A549 (cell line): ENCODE measurements at regions not wholly inside any gene's neighbourhood (a gene's known extent, or its start where the extent isn't known, plus 50 kb on each side); places are given as distances from the start of the nearest gene placed in this dataset.

ENCODE experiments used
- CTCF ChIP-seq: fragments of >200 bp; sonication (Bioruptor Twin); formaldehyde crosslinking; IDR thresholded peaks from 3 replicates; pipeline ENCODE4 v1.5.1; 2016
- EP300 ChIP-seq, 2 experiments: fragments of >200 bp; sonication (Bioruptor Twin); formaldehyde crosslinking; IDR thresholded peaks; 2 replicates in 1 of 2; 3 replicates in 1 of 2; pipeline ENCODE4 v1.6.1; 2016 to 2017
- REST ChIP-seq: fragments of 200-600 bp; sonication (generic); IDR thresholded peaks from 2 replicates; pipeline ENCODE4 v1.6.1; 2016; ENCODE audit warnings: antibody characterized with exemption, mild to moderate bottlenecking, moderate library complexity

GRCh38 chr7:343864-344607, 54.1 kb downstream of the FOXL3 start:
- TF ChIP-seq EP300 (IDR thresholded peaks at IDR 0.05) (no peak), CTCF (no peak), REST (no peak)
